ENCODE measurements at regions not wholly inside any gene's neighbourhood (a gene's known extent, or its start where the extent isn't known, plus 50 kb on each side); places are given as distances from the start of the nearest gene placed in this dataset.

GRCh38 chr14:42869681-42870080 lies 1263.0 kb downstream of the LRFN5 start:
- Histone ChIP-seq H3K4me3 (no peak overlapping the region), H3K36me3 (no peaks in the 10 kb centered on the region), H3K9me3 (no peaks in the 10 kb centered on the region), H3K4me1 (no peaks in the 10 kb centered on the region), H3K27me3 (no peaks in the 10 kb centered on the region), H3K27ac (no peak overlapping the region)
- intact Hi-C loops (cut with DNase I; ENCODE audit: low total_unique reads) (no loop called here), in situ Hi-C loops (cut with MboI; ENCODE audit: low sequenced_read_pairs in 4 of 4) (no loop called here)
- no peak for ATAC-seq
- no peak for DNase-seq
- TF ChIP-seq POLR2A (IDR thresholded peaks at IDR 0.05), result no peak

DNA sequence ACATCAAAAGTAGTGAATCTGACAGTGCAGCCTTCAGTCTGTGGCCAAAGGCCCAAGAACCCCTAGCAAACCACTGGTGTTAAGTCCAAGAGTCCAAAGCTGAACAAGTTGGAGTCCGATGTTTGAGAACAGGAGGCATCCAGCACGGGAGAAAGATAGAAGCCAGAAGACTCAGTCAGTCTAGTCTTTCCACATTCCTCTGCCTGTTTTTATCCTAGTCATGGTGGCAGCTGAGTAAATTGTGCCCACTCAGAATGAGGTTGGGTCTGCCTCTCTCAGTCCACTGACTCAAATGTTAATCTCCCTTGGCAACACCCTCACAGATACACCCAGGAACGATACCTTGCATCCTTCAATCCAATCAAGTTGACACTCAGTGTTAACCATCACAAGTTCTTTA lies 1255.4 kb downstream of the LRFN5 start:
- in situ Hi-C loops (cut with MboI; ENCODE audit: low sequenced_read_pairs in 4 of 4), result no loop called here
- no peak overlapping the region for H3K4me3 ChIP-seq
- no peaks in the 10 kb centered on the region for H3K36me3 ChIP-seq
- intact Hi-C loops (cut with DNase I; ENCODE audit: low total_unique reads), result no loop called here
- DNase-seq (no peak), ATAC-seq (no peak)
- no peaks in the 10 kb centered on the region for H3K4me1 ChIP-seq
- H3K27ac ChIP-seq, result no peak overlapping the region
- H3K9me3 ChIP-seq, result no peaks in the 10 kb centered on the region
- no peaks in the 10 kb centered on the region for H3K27me3 ChIP-seq
- TF ChIP-seq CTCF (IDR thresholded peaks at IDR 0.05 in 4 of 5, conservative IDR thresholded peaks at IDR 0.05 in 1 of 5) (no peak), POLR2A (IDR thresholded peaks at IDR 0.05) (no peak)

DNA sequence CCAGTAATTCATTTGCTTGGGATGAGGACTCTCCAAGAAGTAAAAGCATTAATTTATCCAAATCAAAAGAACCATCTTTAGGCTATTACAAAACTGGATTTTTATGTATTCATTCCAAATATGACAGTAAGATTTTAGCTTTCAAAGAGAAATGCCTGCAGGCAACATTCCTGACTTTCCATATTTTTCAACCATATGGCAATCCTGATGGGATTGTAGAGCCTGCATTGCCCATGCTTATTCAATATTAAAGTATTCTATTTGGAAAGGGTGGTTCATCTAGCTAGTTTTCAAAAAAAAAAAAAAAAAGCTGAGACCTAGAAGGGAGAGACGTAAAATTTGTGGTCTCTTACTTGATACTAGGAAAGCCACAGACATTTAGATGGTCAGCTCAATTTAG lies 1253.7 kb downstream of the LRFN5 start:
- intact Hi-C loops (cut with DNase I; ENCODE audit: low total_unique reads) (no loop called here), in situ Hi-C loops (cut with MboI; ENCODE audit: low sequenced_read_pairs in 4 of 4) (no loop called here)
- Histone ChIP-seq H3K9me3 (no peaks in the 10 kb centered on the region), H3K36me3 (no peaks in the 10 kb centered on the region), H3K27me3 (no peaks in the 10 kb centered on the region), H3K4me3 (no peak overlapping the region), H3K4me1 (no peaks in the 10 kb centered on the region), H3K27ac (no peak overlapping the region)
- ATAC-seq (no peak), DNase-seq (no peak)
- TF ChIP-seq POLR2A (IDR thresholded peaks at IDR 0.05) (no peak), CTCF (IDR thresholded peaks at IDR 0.05 in 4 of 5, conservative IDR thresholded peaks at IDR 0.05 in 1 of 5) (no peak)

GRCh38 chr14:42856106-42856505 lies 1249.4 kb downstream of the LRFN5 start:
- TF ChIP-seq POLR2A (IDR thresholded peaks at IDR 0.05), result no peak
- TF ChIP-seq CTCF (IDR thresholded peaks at IDR 0.05 in 4 of 5, conservative IDR thresholded peaks at IDR 0.05 in 1 of 5), result no peak
- Histone ChIP-seq H3K9me3 (no peaks in the 10 kb centered on the region), H3K36me3 (no peaks in the 10 kb centered on the region), H3K4me1 (no peaks in the 10 kb centered on the region), H3K27me3 (no peaks in the 10 kb centered on the region), H3K4me3 (no peak overlapping the region), H3K27ac (no peak overlapping the region)
- intact Hi-C loops (cut with DNase I; ENCODE audit: low total_unique reads) (no loop called here), in situ Hi-C loops (cut with MboI; ENCODE audit: low sequenced_read_pairs in 4 of 4) (no loop called here)
- ATAC-seq (no peak), DNase-seq (no peak)

DNA sequence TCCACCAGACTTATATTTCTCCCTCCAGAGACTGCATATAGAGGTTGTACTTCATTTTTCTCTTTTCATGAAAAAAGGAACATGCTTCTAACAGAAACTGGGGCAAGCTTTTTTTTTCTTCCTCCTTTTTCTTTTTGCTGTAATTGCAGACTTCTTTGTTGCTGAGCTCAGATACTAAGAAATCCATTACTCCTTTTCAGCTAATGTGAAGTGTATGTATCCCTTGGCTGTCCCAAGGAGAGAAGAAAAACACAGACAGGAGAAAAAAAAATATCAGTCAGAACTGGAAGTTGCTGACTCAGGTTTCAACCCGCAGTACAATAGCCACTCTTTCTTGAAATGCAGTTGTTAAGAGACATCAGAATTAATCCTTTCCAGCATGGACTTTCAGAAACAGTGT lies 1248.4 kb downstream of the LRFN5 start:
- ATAC-seq (no peak), DNase-seq (no peak)
- in situ Hi-C loops (cut with MboI; ENCODE audit: low sequenced_read_pairs in 4 of 4), result no loop called here
- no peaks in the 10 kb centered on the region for H3K36me3 ChIP-seq
- intact Hi-C loops (cut with DNase I; ENCODE audit: low total_unique reads), result no loop called here
- no peak overlapping the region for H3K4me3 ChIP-seq
- H3K4me1 ChIP-seq, result no peaks in the 10 kb centered on the region
- no peaks in the 10 kb centered on the region for H3K9me3 ChIP-seq
- no peak overlapping the region for H3K27ac ChIP-seq
- no peak for TF ChIP-seq POLR2A (IDR thresholded peaks at IDR 0.05)
- TF ChIP-seq CTCF (IDR thresholded peaks at IDR 0.05 in 4 of 5, conservative IDR thresholded peaks at IDR 0.05 in 1 of 5), result no peak
- H3K27me3 ChIP-seq, result no peaks in the 10 kb centered on the region

Measured in gastrocnemius medialis (tissue), 4 donors.